ENCODE measurements at regions not wholly inside any gene's neighbourhood (a gene's known extent, or its start where the extent isn't known, plus 50 kb on each side); places are given as distances from the start of the nearest gene placed in this dataset.
"Not testable (repeated sequence)": the region's sequence is repeated elsewhere in the genome, so short reads cannot be mapped to it uniquely, and the experiment has no call there.

GRCh38 chr1:30123896-30124295 is 599.5 kb downstream of the MATN1 start:
- no peak for DNase-seq (ENCODE audit: low spot score)

- DNase-seq (ENCODE audit: low spot score) = no peak
Observed at GRCh38 chr1:30123036-30123435, 600.3 kb downstream of the MATN1 start.

GRCh38 chr1:30120245-30121000 is 603.0 kb downstream of the MATN1 start:
- no peak for DNase-seq (ENCODE audit: low spot score)

GRCh38 chr1:30117685-30118084 is 605.7 kb downstream of the MATN1 start:
- DNase-seq (ENCODE audit: low spot score) = no peak

GRCh38 chr1:30111431-30111830 is 612.0 kb downstream of the MATN1 start:
- DNase-seq (ENCODE audit: low spot score) = peak; percentile 63

- DNase-seq (ENCODE audit: low spot score) = no peak
Observed at GRCh38 chr1:30110846-30111245, 612.5 kb downstream of the MATN1 start.

GRCh38 chr1:30109853-30110252 is 613.5 kb downstream of the MATN1 start:
- DNase-seq (ENCODE audit: low spot score) = no peak

GRCh38 chr1:30108186-30108585 is 615.2 kb downstream of the MATN1 start:
- no peak for DNase-seq (ENCODE audit: low spot score)

GRCh38 chr1:30106125-30106524 is 617.3 kb downstream of the MATN1 start:
- peak; percentile 46 for DNase-seq (ENCODE audit: low spot score)

- DNase-seq (ENCODE audit: low spot score) = no peak
Observed at GRCh38 chr1:30104551-30104950, 618.8 kb downstream of the MATN1 start.

GRCh38 chr1:30103708-30104411 is 619.5 kb downstream of the MATN1 start:
- DNase-seq (ENCODE audit: low spot score) = no peak

GRCh38 chr1:30102605-30103004 is 620.8 kb downstream of the MATN1 start:
- DNase-seq (ENCODE audit: low spot score) = no peak

GRCh38 chr1:30101487-30102227 is 621.7 kb downstream of the MATN1 start:
- DNase-seq (ENCODE audit: low spot score) = no peak

GRCh38 chr1:30101016-30101415 is 622.4 kb downstream of the MATN1 start:
- DNase-seq (ENCODE audit: low spot score) = no peak

- no peak for DNase-seq (ENCODE audit: low spot score)
Observed at GRCh38 chr1:30100524-30100862, 622.9 kb downstream of the MATN1 start.

- no peak for DNase-seq (ENCODE audit: low spot score)
Observed at GRCh38 chr1:30099587-30100523, 623.5 kb downstream of the MATN1 start.

- not testable (repeated sequence) for DNase-seq (ENCODE audit: low spot score)
Observed at GRCh38 chr1:30097851-30098250, 625.5 kb downstream of the MATN1 start.

- no peak for DNase-seq (ENCODE audit: low spot score)
Observed at GRCh38 chr1:30095451-30096025, 627.8 kb downstream of the MATN1 start.

- DNase-seq (ENCODE audit: low spot score) = no peak
Observed at GRCh38 chr1:30095051-30095450, 628.3 kb downstream of the MATN1 start.

- DNase-seq (ENCODE audit: low spot score) = no peak
Observed at GRCh38 chr1:30092051-30092858, 631.1 kb downstream of the MATN1 start.
